Adrenal gland (tissue), 9 donors: ENCODE measurements at regions not wholly inside any gene's neighbourhood (a gene's known extent, or its start where the extent isn't known, plus 50 kb on each side); places are given as distances from the start of the nearest gene placed in this dataset.

ENCODE experiments used
- DNase-seq, 7 donors: peaks; one replicate each; pipeline ENCODE4 v3.0.0-alpha.2; 2019 to 2020
- H3K27ac ChIP-seq, 5 donors: fragments of 200-600 bp; sonication (generic) in 4 of 5; 1 replicate in 3 of 5; 2 replicates in 2 of 5; pipeline versions ENCODE4 v1.5.1 to v1.8.0; 2016 to 2020; ENCODE audit warnings: mild to moderate bottlenecking in 1 of 5
- H3K27me3 ChIP-seq: fragments of 200-600 bp; 2 replicates; pipeline ENCODE4 v1.8.0; 2021
- H3K36me3 ChIP-seq, 2 donors: fragments of 200-600 bp; replicated peaks in 1 of 2; 1 replicate in 1 of 2; 2 replicates in 1 of 2; pipeline versions ENCODE4 v1.5.1 to v1.8.0; 2018 to 2022
- H3K4me1 ChIP-seq, 2 donors: fragments of 200-600 bp; replicated peaks in 1 of 2; 1 replicate in 1 of 2; 2 replicates in 1 of 2; pipeline versions ENCODE4 v1.5.1 to v1.8.0; 2018 to 2021
- H3K4me3 ChIP-seq, 4 donors: fragments of 200-600 bp; sonication (generic) in 3 of 4; one replicate each; pipeline ENCODE4 v1.5.1; 2016 to 2018
- H3K9me3 ChIP-seq, 3 donors: fragments of 200-600 bp; sonication (generic) in 1 of 3; replicated peaks in 1 of 3; 1 replicate in 2 of 3; 2 replicates in 1 of 3; pipeline versions ENCODE4 v1.5.1 to v1.8.0; 2016 to 2021
- POLR2A ChIP-seq, 2 donors: fragments of 450-650 bp; IDR thresholded peaks; one replicate each; pipeline ENCODE4 v1.6.1; 2017; ENCODE audit warnings: antibody characterized with exemption in 2 of 2, mild to moderate bottlenecking in 2 of 2, moderate library complexity in 1 of 2
- WGBS, 4 donors: extraction: QIAGEN DNeasy Blood & Tissue Kit in 2 of 4; methylation state at CpG; one replicate each; pipeline versions ENCODE4 v1.1.5 to v1.1.7; 2013 to 2017; 5-methylcytosine and 5-hydroxymethylcytosine counted together
- intact Hi-C, 2 donors: fragments of 100-400 bp; cut with DNase I; formaldehyde crosslinking; loops; one replicate each; pipeline versions ENCODE4 v1.14.1 to v1.15.0; 2022 to 2023
- TF ChIP-seq, protein P1 (sequence below), 6 experiments: fragments of 450-650 bp in 4 of 6; fragments of 200-600 bp in 2 of 6; sonication (generic) in 1 of 6; IDR thresholded peaks; 1 replicate in 5 of 6; 2 replicates in 1 of 6; pipeline versions ENCODE4 v1.5.1 to v1.8.0; 2016 to 2021; ENCODE audit warnings: antibody characterized with exemption in 6 of 6, mild to moderate bottlenecking in 2 of 6, moderate library complexity in 1 of 6
- donor health status: healthy with polysubstance abuse.
- donor health status: Bipolar disorder and iron deficiency.
- donor health status: DM: yes; HTN: yes; CAD: no.
- donor health status: DM: no; HTN: no; CAD: no.
- donor health status: DM: no; HTN: no; CAD: no.

DNA sequence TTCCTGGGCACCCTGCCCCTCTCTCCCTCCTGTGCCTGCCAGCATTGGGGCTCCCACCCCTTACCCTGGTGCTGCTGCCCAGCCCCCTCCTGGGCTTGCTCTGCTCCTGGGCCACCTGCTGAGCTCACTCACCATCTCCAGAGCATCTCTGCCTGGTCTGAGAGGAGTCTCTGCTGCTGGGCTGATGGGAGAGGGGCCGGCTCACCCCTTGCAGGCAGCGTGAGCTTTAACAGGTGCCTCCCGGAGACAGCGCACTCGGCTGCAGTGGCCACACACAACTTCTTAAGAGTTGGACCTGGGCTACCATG lies 721.7 kb downstream of the MATN1 start:
- intact Hi-C loops = no loop called here
- Histone ChIP-seq H3K9me3 (no peaks in the 10 kb centered on the region), H3K4me1 (no peaks in the 10 kb centered on the region), H3K4me3 (no peak overlapping the region), H3K36me3 (no peaks in the 10 kb centered on the region), H3K27ac (no peak overlapping the region), H3K27me3 (no peaks in the 10 kb centered on the region)
- no peak for TF ChIP-seq POLR2A (IDR thresholded peaks at IDR 0.05)
- TF ChIP-seq, protein P1, sequence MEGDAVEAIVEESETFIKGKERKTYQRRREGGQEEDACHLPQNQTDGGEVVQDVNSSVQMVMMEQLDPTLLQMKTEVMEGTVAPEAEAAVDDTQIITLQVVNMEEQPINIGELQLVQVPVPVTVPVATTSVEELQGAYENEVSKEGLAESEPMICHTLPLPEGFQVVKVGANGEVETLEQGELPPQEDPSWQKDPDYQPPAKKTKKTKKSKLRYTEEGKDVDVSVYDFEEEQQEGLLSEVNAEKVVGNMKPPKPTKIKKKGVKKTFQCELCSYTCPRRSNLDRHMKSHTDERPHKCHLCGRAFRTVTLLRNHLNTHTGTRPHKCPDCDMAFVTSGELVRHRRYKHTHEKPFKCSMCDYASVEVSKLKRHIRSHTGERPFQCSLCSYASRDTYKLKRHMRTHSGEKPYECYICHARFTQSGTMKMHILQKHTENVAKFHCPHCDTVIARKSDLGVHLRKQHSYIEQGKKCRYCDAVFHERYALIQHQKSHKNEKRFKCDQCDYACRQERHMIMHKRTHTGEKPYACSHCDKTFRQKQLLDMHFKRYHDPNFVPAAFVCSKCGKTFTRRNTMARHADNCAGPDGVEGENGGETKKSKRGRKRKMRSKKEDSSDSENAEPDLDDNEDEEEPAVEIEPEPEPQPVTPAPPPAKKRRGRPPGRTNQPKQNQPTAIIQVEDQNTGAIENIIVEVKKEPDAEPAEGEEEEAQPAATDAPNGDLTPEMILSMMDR (IDR thresholded peaks at IDR 0.05) = no peak
- 86 to 94% (median 88%) methylated on average over 5 of the region's 5 CpGs; no CpG with 5 or more reads in 1 of the 4 donors for WGBS, 4 donors
- DNase-seq = no peak

DNA sequence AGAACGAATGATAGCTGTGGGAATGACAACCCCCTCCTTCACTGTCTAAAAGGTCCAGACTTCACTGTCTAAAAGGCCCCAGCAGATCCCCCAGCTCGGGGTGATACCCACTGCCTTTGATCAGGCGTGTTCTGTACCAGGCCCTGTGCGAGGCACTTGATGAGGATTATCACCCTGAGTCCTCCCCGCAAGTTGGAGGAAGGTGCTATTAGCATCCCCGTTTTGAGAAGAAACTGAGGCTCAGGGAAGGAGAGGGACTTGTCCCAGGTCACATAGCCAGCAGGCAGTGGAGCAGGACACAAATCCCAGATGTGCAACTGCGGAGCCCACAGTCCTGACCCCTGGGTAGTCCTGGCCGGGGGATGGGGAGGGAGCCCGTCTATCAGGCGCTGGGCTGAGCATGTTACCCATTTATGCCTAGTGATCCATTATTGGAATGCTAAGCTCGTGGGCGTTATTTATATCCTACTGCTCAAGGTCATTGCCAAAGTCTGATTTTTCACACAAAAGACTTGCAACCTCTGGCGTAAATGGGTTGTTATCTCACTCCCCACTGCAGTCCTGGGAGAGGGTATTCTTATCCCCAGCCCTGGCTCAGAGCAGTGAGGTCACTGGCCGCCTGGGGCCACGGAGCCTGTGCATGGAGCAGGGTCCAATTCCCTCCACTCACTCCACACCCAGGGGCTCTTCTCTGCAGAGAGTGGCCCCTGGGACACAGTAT lies 722.2 kb downstream of the MATN1 start:
- TF ChIP-seq, protein P1 (IDR thresholded peaks at IDR 0.05) = no peak
- TF ChIP-seq POLR2A (IDR thresholded peaks at IDR 0.05) = no peak
- H3K27ac ChIP-seq = no peak overlapping the region
- no peaks in the 10 kb centered on the region for H3K27me3 ChIP-seq
- WGBS, 4 donors = 60 to 68% (median 62%) methylated on average over 9 to 15 of the region's 15 CpGs
- no peaks in the 10 kb centered on the region for H3K4me1 ChIP-seq
- no peaks in the 10 kb centered on the region for H3K36me3 ChIP-seq
- intact Hi-C loops = no loop called here
- DNase-seq = no peak
- H3K4me3 ChIP-seq = no peak overlapping the region
- no peaks in the 10 kb centered on the region for H3K9me3 ChIP-seq

DNA sequence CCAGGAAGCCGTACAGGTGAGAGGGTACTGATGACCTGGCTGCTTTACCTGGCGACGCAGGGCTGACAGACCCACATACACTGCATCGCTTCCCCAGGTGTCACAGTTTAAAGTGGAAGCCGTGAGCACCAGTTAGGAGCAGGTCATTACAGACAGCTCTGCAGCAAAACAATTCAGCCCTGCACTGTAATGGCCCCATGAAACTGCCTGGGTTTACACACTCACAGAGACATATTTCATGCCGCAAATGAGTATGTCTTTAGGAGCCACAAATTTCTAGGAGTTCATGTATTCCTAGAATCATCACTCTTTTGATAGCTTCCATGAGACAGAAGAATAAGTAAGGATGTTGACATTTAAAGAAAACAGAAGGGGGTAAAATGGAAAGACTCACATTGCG lies 723.1 kb downstream of the MATN1 start:
- H3K4me3 ChIP-seq = no peak overlapping the region
- intact Hi-C loops = no loop called here
- H3K27me3 ChIP-seq = no peaks in the 10 kb centered on the region
- H3K9me3 ChIP-seq = no peaks in the 10 kb centered on the region
- H3K4me1 ChIP-seq = no peaks in the 10 kb centered on the region
- TF ChIP-seq, protein P1 (IDR thresholded peaks at IDR 0.05) = no peak
- no peak for TF ChIP-seq POLR2A (IDR thresholded peaks at IDR 0.05)
- no peak for DNase-seq
- 85 to 89% (median 87%) methylated on average over 7 of the region's 7 CpGs for WGBS, 4 donors
- no peaks in the 10 kb centered on the region for H3K36me3 ChIP-seq
- no peak overlapping the region for H3K27ac ChIP-seq

DNA sequence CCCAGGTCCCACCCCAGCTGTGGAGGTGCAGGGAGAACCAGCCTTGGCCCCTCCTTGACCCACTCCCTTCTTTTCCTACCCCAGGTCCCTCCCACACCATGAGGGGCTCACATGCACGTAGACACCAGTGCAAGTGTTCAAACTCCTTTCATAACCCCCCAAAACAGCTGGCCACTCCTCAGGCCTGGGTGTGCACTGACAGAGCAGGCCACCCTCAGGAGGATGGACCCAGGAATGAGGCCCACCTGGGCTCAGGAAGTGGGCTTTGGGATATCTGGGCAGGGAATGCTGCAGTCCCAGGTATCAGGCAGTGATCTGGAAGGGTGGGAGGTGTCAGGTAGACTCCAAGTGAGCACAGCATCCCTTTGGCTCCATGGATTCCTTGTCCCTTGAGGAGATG lies 723.8 kb downstream of the MATN1 start:
- H3K36me3 ChIP-seq = no peaks in the 10 kb centered on the region
- TF ChIP-seq, protein P1 (IDR thresholded peaks at IDR 0.05) = no peak
- TF ChIP-seq POLR2A (IDR thresholded peaks at IDR 0.05) = no peak
- no peaks in the 10 kb centered on the region for H3K4me1 ChIP-seq
- H3K27ac ChIP-seq = no peak overlapping the region
- DNase-seq = no peak
- no peaks in the 10 kb centered on the region for H3K9me3 ChIP-seq
- 91 to 100% (median 97%) methylated on average over 1 of the region's 1 CpG for WGBS, 4 donors
- H3K27me3 ChIP-seq = no peaks in the 10 kb centered on the region
- H3K4me3 ChIP-seq = no peak overlapping the region
- intact Hi-C loops = no loop called here
